Stimulated activated CD4-positive, alpha-beta T cell treated with anti-CD3 and anti-CD28 coated beads, Interleukin-1b, Interleukin-23, amount 100 ng/mL, for 24 hours (primary cell): ENCODE measurements at regions not wholly inside any gene's neighbourhood (a gene's known extent, or its start where the extent isn't known, plus 50 kb on each side); places are given as distances from the start of the nearest gene placed in this dataset.

Experiments used
- DNase-seq, 4 experiments: peaks; one replicate each; pipeline ENCODE4 v3.0.0-alpha.2; 2020; ENCODE audit warnings: low read depth in 4 of 4, low spot score in 1 of 4

GRCh38 chr3:39000008-39000450 is 51.7 kb downstream of the SCN11A start:
- no peak for DNase-seq

- DNase-seq: no peak
These were observed 53.7 kb downstream of the SCN11A start for GRCh38 chr3:38998086-38998485.

- no peak for DNase-seq
These were observed 55.6 kb downstream of the SCN11A start for GRCh38 chr3:38996193-38996592.

GRCh38 chr3:38994251-38994650 is 57.5 kb downstream of the SCN11A start:
- no peak for DNase-seq

- DNase-seq: no peak
These were observed 59.5 kb downstream of the SCN11A start for GRCh38 chr3:38992117-38992760.

- DNase-seq: no peak
These were observed 61.1 kb downstream of the SCN11A start for GRCh38 chr3:38990621-38991020.

- no peak for DNase-seq
These were observed 61.7 kb downstream of the SCN11A start for GRCh38 chr3:38989917-38990510.

- DNase-seq: no peak
These were observed 62.8 kb downstream of the SCN11A start for GRCh38 chr3:38988955-38989354.

- DNase-seq: no peak
These were observed 64.3 kb downstream of the SCN11A start for GRCh38 chr3:38987456-38987855.

- no peak for DNase-seq
These were observed 64.8 kb downstream of the SCN11A start for GRCh38 chr3:38986901-38987300.

GRCh38 chr3:38985981-38986380 is 65.8 kb downstream of the SCN11A start:
- DNase-seq: no peak

- DNase-seq: no peak
These were observed 66.2 kb downstream of the SCN11A start for GRCh38 chr3:38985581-38985980.

GRCh38 chr3:38984731-38985130 is 67.0 kb downstream of the SCN11A start:
- DNase-seq: no peak

GRCh38 chr3:38984110-38984509 is 67.6 kb downstream of the SCN11A start:
- no peak for DNase-seq

GRCh38 chr3:38980938-38981337 is 70.8 kb downstream of the SCN11A start:
- DNase-seq: no peak

GRCh38 chr3:38978729-38979128 is 73.0 kb downstream of the SCN11A start:
- DNase-seq: no peak

GRCh38 chr3:38970851-38971638 is 80.7 kb downstream of the SCN11A start:
- DNase-seq: no peak

GRCh38 chr3:38969317-38970235 is 82.2 kb downstream of the SCN11A start:
- DNase-seq: no peak

- no peak for DNase-seq
These were observed 82.9 kb downstream of the SCN11A start for GRCh38 chr3:38968891-38969290.

- DNase-seq: no peak
These were observed 83.3 kb downstream of the SCN11A start for GRCh38 chr3:38968403-38968802.

GRCh38 chr3:38967693-38967989 is 84.1 kb downstream of the SCN11A start:
- DNase-seq: no peak
